ENCODE measurements at regions not wholly inside any gene's neighbourhood (a gene's known extent, or its start where the extent isn't known, plus 50 kb on each side); places are given as distances from the start of the nearest gene placed in this dataset.

GRCh38 chr16:35523991-35524390 lies 2064.6 kb downstream of the TP53TG3F start:
- no peaks in the 10 kb centered on the region for H3K4me1 ChIP-seq
- no peaks in the 10 kb centered on the region for H3K36me3 ChIP-seq
- H3K4me3 ChIP-seq: no peak overlapping the region
- intact Hi-C loops (cut with DNase I; ENCODE audit: low total_unique reads): no loop called here
- DNase-seq: no peak
- H3K27ac ChIP-seq: no peak overlapping the region
- H3K9me3 ChIP-seq: peaks cover 0 to 89% (median 61%) of the 10 kb centered on the region in 8 donors
- no peaks in the 10 kb centered on the region for H3K27me3 ChIP-seq (replicated peaks in 1 of 7)
- no peak for TF ChIP-seq POLR2A (IDR thresholded peaks at IDR 0.05)
- no peak for TF ChIP-seq POLR2AphosphoS5 (IDR thresholded peaks at IDR 0.05)
- no peak for TF ChIP-seq CTCF (IDR thresholded peaks at IDR 0.05 in 8 of 11, conservative IDR thresholded peaks at IDR 0.05 in 3 of 11)

- intact Hi-C loops (cut with DNase I; ENCODE audit: low total_unique reads): no loop called here
- peaks cover 0 to 75% (median 47%) of the 10 kb centered on the region in 8 donors for H3K9me3 ChIP-seq
- H3K27me3 ChIP-seq (replicated peaks in 1 of 7): no peaks in the 10 kb centered on the region
- H3K4me3 ChIP-seq: no peak overlapping the region
- no peaks in the 10 kb centered on the region for H3K4me1 ChIP-seq
- TF ChIP-seq CTCF (IDR thresholded peaks at IDR 0.05 in 8 of 11, conservative IDR thresholded peaks at IDR 0.05 in 3 of 11): no peak
- no peak for TF ChIP-seq POLR2A (IDR thresholded peaks at IDR 0.05)
- no peak for TF ChIP-seq POLR2AphosphoS5 (IDR thresholded peaks at IDR 0.05)
- H3K36me3 ChIP-seq: no peaks in the 10 kb centered on the region
- 74 to 82% (median 77%) methylated on average over 25 to 26 of the region's 26 CpGs for WGBS, 5 donors
- no peak for DNase-seq
- no peak overlapping the region for H3K27ac ChIP-seq
Measured at GRCh38 chr16:35525979-35526590, 2066.7 kb downstream of the TP53TG3F start.

- peaks cover 0 to 53% (median 36%) of the 10 kb centered on the region in 8 donors for H3K9me3 ChIP-seq
- no peak overlapping the region for H3K27ac ChIP-seq
- H3K27me3 ChIP-seq (replicated peaks in 1 of 7): no peaks in the 10 kb centered on the region
- DNase-seq: no peak
- no peaks in the 10 kb centered on the region for H3K4me1 ChIP-seq
- no peak for TF ChIP-seq POLR2AphosphoS5 (IDR thresholded peaks at IDR 0.05)
- no peak for TF ChIP-seq CTCF (IDR thresholded peaks at IDR 0.05 in 8 of 11, conservative IDR thresholded peaks at IDR 0.05 in 3 of 11)
- TF ChIP-seq POLR2A (IDR thresholded peaks at IDR 0.05): no peak
- H3K36me3 ChIP-seq: no peaks in the 10 kb centered on the region
- no peak overlapping the region for H3K4me3 ChIP-seq
- 74 to 90% (median 83%) methylated on average over 4 of the region's 4 CpGs for WGBS, 5 donors
- intact Hi-C loops (cut with DNase I; ENCODE audit: low total_unique reads): no loop called here
Measured at GRCh38 chr16:35532576-35532975, 2073.2 kb downstream of the TP53TG3F start.

- H3K27me3 ChIP-seq (replicated peaks in 1 of 7): no peaks in the 10 kb centered on the region
- no peak overlapping the region for H3K4me3 ChIP-seq
- intact Hi-C loops (cut with DNase I; ENCODE audit: low total_unique reads): no loop called here
- H3K27ac ChIP-seq: no peak overlapping the region
- H3K9me3 ChIP-seq: peaks cover 0 to 44% (median 32%) of the 10 kb centered on the region in 8 donors
- no peaks in the 10 kb centered on the region for H3K4me1 ChIP-seq
- DNase-seq: no peak
- no peaks in the 10 kb centered on the region for H3K36me3 ChIP-seq
- 58 to 84% (median 77%) methylated on average over 2 of the region's 2 CpGs for WGBS, 5 donors
- TF ChIP-seq POLR2A (IDR thresholded peaks at IDR 0.05) (no peak), POLR2AphosphoS5 (IDR thresholded peaks at IDR 0.05) (no peak), CTCF (IDR thresholded peaks at IDR 0.05 in 8 of 11, conservative IDR thresholded peaks at IDR 0.05 in 3 of 11) (no peak)
Measured at GRCh38 chr16:35533683-35534082, 2074.3 kb downstream of the TP53TG3F start.
